Stimulated activated CD4-positive, alpha-beta T cell treated with anti-CD3 and anti-CD28 coated beads, Interleukin-4, amount 100 ng/mL, for 48 hours (primary cell): ENCODE measurements at regions not wholly inside any gene's neighbourhood (a gene's known extent, or its start where the extent isn't known, plus 50 kb on each side); places are given as distances from the start of the nearest gene placed in this dataset.

Experiments used
- DNase-seq, 2 donors: peaks; one replicate each; pipeline ENCODE4 v3.0.0-alpha.2; 2020; ENCODE audit warnings: low read depth in 2 of 2

DNA sequence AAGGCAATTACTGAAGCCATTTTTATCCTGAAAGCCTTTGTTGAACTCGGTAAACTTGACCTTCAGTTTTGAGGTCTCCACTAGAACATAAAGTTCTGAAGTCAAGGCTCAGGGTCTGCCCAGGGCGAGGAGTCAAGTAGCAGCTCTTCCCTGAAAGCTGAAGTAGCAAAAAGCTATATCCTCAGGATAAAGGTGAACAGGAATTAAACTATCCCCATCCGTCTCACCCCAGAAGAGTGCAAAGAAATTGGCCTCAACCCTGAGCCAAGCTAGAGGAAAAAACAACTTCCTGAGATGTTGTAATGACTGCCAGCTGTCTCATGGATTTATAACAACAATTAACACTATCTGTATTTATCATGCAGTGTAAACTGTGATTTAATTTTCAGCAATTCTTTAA lies 590.8 kb downstream of the SPRY1 start:
- no peak for DNase-seq

DNA sequence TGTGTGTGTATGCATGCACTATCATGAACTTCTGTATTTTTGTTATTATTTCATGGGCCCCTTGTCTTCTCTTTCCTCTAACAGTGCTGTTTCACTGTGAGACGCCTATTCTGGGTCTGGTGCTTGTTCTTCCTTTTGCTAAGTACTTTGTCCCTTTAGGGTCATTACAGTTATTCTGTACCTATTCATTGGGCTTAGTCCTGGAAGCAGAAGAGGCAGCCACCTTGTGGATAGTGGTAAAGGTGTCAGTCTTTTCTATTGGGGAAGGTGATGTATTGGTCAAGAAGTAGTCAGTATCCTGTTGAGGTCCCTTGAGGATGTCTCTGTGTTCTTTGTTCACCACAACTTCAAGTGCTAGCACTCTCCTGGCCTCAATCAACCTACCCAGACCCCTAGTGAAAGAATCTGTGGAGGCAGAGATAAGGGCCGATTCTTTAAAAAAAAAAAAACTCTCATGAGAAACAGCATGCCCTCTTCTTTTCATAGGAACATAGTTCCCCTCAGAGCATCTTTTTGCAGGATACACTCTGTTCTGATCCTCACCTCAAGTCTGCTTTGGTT lies 593.8 kb downstream of the SPRY1 start:
- no peak for DNase-seq

DNA sequence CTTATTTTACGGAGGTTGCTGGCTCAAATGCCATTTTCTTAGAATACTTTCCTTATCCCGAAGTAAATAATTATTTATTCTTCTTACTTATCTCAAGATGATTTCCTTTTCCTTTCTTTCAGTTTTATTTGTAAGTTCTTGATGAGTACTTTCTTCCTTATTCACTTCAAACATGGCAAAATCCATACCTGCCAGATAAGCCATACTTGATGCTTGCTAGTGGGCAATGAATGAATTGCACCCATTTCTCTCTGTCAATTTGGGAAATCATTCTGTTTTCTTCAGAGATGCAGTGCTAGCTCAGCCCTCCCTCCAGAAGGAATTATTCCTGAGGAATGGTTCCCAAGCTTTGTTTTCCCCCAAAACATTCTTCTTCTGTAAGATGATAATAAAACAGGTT lies 598.3 kb downstream of the SPRY1 start:
- DNase-seq: no peak

DNA sequence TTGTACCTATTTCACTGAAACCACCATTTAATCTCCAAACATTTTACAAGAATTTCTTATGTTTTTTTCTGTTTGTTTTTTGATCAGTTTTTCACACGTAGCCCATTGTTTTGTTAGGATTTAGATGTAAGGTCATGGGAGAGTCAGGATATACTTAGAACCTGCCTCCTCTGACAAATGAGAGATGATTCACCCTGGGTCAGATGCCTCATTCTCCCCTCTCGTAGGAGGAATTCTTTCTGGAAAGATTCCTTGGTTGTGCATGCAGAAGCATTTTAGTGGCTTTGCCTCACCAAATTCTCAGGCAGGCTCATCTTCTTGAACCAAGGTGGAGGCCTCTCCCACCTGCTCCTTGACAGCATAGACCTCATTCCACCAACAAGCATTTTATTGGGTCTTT lies 599.3 kb downstream of the SPRY1 start:
- DNase-seq: no peak

DNA sequence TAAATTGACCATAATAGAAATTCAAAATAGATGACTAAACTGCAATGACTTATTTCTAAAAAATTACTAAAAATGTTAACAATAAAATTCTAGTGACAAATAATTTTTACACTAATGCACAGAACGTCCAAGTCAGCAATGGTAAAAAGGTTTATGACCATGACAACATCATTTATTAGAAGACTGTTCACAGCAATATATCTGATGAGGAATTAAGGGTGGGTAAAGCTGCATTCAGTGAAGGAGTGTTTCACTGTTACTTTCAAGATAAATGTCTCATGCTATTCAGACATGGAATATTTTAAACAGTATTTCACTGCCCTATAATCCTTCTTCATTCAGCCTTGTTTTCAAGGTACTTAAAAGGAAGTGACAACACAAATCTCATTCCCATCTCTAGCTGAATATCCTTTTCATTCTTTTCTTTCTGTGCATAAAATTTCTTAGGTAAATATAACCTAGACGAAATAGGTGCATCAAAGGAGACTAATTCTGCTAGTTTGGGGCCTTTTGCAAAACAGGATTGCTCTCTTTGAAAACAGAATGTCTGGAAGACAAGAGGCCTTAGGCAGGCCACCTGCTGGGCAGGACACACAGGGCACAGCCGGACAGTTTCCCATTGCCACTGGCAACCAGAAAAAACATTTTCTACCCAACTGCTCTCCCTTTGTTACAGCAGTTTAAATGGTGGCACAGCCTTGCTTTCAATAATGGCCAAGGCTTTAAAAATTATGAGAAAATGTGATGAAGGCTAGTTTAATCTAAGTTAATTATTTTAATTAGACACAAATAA lies 600.3 kb downstream of the SPRY1 start:
- no peak for DNase-seq

DNA sequence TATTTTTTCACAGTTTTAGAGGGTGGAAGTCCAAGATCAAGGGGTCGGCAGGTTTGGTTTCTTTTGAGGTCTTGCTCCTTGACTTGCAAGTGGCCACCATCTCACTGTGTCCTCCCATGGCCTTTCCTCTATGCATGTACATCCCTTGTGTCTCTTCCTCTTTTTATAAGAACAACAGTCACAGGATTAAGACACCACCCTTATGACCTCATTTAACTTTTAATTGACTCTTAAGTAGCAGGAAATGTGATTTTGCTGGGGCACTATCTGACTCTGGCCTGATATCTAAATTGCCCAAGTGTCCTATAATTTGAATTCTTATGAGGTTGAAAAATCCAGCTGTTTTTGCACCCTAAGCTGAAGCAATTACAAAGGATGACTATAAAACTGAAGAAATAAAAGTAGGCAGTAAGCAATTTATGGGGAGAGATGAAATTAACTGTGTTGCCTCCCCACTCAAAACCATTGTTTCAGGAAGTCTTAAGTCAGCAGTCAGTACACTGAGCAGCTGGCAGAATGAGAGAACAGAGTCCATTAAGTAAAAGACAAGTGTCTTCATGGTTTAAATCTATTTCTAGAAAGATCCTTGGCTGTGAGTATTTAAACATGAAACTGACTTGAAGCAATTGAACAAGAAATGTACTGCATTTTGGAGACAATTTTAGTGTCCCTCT lies 601.3 kb downstream of the SPRY1 start:
- no peak for DNase-seq

DNA sequence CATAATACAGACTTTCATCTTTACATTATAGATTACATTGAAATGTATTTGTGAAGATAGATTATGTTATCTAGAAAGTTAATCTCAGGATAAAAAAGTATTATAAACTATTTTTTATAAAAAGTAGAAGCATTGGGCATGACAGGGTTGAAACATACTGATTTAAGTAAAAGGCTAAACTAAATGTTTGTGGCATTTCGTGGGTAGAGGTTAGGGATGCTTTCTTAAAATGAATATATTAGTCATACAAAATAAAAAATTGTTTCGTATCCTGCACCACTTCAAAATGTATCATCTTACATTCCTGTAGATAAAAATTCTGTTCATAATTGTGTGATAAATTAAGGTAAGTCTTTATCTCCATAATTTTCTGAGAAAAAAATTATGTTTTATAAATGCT lies 603.6 kb downstream of the SPRY1 start:
- no peak for DNase-seq

DNA sequence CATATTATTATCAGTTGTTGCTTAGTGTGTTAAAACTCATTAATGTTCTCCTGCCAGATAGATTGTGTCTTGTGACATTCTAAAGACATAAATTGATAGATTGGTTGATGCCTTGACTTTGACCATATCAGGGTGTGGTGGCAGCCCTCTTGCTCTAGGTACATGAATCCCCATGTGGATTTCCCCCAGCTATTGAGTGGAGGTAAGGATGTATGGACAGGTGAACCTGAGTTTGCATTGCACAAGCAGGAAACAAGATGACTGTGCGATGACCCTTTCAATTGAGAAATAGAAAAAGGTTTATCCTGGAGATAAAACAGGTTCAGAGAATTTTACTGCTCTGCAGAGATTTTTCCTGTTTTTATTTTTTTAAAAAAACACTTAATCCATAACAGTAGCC lies 619.2 kb downstream of the SPRY1 start:
- DNase-seq: no peak

DNA sequence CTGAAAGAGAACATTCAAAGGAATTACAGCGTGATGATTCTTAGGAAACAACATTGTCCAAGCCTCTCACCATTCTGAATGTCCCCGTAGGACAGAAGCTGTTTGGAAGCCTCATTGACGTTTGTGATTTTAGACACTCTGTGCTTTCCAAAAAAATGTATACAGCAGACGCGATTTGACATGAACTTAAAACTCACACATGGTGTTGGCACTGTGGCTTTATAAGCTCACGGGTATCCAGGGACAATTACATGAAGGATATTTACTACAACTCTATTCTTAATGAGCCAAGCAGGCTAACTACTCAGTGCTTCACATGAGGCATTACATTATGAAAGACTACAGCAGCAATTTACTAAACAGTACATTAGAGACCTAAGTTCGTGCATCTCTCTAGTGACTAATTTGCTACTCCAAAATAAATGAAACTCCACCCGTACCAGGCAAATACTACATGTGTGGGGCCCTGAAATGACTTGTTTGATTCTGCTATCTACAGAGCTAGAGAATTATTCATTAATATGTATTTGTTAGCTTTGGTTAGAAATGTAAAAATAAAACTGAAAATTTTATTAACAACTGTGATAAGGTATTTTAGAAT lies 620.7 kb downstream of the SPRY1 start:
- DNase-seq: no peak

DNA sequence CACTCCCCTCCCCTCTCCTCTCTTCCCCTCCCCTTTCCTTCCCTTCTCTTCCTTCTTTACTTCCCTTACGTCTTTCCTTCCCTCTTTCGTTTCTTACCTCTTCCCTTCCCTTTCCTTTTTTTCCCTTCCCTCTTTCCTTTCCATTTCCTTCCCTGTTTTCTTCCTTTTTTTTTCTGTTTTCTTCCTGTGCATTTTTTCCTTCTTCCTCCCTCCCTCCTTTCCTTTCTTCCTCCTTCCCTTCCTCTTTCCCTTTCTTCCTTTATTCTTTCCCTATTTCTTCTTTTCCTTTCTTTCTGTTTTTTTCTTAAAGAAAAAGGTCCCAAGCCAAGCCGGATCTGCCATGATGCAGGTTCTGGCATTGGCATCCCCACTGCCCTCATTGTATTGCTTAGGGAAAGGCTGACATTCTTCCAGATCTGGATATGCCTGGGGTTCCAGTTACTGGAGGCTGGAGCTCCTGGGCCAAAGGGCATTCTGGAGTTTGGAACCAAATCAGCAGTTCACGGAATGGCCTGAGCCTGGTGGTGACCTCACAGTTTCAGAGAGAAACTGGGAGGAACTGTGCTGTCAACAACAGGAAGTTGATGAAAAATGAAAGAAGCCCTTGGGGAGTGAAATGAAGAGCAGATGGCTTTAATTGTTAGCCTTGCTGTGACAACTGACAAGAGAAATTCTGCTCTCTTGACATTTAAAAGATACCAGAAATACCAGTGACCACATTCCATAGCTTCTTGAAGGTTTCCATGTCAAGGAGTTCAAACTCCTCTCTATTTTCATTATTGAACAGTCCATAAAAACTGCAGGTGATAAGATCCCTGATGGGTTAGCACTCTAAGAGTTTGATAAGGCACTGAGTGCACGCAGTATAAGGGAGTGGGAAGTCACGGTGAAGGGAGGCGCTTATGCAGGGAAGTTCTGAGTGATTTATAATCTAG lies 622.1 kb downstream of the SPRY1 start:
- no peak for DNase-seq

DNA sequence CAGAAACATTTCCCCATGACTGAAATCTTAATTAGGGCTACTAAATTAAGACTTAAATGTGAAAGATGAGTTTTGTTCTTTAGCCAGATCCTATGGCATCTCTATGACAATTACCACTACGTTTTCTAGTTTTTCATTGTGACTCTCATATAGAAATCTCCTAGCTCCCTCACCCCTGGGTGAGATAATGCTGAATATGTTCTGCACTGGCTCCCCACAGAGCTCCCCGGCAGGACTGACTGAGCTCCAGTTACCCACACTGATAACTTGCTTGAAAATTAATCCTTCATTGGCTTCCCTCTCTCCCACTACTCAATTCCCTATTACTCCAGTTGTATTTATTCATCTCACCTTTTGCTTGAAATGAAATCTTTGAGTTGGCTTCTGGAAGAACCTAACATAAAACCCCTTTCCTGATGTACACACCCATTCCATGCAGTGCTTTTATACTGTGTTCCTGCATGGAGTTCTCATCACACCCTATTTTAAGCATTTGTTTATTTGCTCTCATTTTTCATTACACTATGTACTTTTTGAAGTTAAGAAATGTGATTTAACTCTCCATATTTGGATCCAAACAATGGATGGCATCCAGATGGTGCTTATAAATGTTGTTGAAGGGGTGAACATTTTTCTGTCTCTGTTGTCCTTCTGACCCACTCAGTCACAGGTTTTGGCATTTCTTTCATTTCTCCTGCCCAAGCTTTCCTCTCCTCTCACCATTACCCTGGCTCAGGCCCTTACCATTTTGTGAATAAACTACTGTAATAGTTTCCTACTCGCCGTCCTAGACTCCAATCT lies 623.4 kb downstream of the SPRY1 start:
- DNase-seq: no peak

DNA sequence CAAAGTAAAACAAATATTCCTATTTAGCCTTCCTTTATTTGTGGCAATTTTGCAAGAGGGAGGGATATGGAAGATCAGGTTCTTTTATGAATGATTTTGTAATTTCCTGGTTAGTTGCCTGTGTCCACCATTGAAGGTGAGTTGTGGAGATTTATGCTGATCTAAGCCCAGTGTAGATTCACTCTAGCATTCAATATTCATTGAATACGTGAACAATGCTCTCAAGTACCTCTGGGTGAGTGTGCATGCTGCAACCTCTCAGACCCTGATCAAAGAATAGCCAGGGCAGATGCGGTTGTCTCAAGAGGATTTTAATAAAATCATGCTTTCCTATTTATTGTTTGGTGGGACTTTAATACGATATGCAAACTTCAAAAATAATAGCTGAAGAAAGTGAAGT lies 628.4 kb downstream of the SPRY1 start:
- no peak for DNase-seq

DNA sequence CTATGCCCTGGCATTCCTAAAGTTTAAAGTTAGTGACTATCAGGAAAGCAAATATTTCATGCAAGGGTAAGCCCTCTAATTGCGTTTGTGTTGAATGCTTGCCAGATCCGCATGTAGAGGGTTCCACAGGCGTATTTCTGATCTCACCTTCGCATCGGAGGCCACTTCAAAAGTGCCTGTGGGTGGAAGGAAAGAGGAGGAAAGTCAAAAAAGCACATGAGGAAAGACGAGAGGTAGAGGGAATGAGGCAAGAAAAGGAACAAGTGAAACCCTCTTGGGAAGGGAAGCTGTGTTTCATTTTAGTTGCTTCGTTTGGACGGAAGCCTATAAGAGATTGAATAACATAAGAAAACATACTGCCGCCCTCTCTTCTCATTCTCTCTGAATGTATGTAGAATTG lies 628.8 kb downstream of the SPRY1 start:
- DNase-seq: no peak

DNA sequence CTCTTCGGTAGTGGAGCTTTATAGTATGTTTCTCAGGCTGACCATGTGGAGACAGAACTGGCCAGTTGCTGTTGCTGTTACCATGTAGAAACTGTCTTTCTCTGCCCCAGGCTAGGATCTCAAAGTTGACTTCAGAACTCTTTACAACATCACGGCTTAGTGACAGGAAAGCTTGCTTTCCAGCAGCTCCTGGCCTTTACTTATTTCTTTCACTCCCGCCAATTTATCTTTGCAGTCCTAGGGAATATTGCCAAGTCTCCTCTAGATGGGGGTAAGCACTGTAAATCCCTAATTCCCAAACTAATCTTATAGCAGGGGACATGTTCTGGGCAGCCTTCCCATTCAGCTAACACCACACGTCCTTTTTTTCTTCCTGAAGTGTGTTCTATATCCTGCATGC lies 631.6 kb downstream of the SPRY1 start:
- no peak for DNase-seq

DNA sequence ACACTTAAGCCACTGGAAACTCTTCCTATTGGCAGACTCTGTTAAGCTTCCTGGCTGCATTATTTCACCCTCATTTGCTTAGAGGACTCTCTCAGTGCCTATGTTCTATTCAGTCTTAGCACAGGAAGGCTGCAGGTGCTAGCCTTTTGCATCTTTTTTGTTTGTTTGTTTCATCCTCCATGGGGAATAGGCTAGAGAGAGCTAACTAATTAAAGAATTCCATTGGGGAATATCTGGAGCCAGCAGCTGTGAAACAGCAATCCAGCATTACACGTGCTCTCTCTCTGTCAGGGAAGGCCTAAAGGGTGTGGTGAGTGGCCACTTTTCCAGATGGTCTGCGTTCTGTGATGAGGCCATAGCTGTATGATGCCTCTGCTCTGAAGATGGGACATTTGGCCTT lies 633.6 kb downstream of the SPRY1 start:
- DNase-seq: no peak

DNA sequence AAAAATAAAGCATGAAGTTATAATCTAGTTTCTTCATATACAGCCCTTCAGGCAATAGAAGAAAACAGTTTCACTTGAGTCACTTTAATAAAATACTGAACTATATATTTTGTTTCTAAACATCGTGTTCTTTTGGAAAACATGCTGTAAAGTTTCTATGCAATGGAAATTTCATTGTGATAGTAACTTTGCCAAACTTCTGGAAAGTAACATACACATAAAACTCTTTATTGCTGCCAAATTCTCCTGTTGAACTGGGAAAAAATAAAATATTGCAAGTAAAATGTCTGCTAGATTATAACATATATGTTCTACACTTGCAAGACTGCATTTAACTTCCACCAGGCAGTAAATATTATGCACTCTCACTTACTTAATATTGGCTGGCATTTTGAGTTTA lies 635.4 kb downstream of the SPRY1 start:
- DNase-seq: no peak

DNA sequence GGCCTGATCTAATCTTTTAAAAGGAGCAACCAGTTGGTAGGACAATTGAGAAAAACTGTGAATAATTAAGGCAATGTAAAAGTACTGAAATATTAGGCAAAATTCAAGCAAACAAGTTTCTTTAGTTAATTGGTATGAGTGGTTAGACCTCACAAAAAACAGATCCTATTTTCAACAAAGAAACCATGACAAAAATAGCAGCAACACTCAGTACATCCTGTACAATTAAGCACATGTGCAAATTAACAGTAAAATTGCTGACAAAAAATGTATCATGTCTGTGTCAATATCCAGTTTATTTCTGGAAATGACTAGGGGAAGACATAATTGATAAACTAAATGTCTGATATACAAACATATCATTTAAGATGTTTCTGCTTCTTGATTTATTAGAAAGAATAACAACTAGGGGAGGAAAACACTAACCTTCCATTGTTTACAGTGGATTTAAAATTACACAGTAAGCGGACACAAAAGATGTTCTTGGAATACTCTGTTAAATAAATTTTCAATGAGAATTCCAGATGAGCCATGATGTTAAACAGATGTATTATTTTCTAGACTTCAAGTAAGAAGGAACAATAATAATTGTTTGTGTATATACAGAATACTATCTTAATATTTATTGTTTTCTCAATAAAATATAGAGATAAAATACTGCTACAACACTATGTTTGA lies 638.9 kb downstream of the SPRY1 start:
- no peak for DNase-seq

DNA sequence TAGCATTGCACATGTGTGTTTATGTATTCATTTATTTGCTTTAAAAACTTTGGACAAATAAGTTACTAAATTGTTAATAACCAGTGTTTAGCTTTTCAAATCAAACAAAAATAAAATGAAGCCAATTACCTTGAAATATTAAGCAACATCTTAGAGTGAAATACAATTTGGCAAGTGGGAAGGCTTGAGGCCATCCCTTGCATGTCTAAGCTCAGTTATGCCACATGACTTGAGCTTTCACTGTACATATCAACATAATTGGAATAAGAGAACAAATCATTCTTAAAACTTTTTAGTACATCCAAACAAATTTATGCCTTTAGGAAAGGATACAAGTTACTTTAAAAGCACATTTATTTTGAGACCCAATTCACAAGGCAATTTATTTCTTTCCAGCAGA lies 640.6 kb downstream of the SPRY1 start:
- no peak for DNase-seq

DNA sequence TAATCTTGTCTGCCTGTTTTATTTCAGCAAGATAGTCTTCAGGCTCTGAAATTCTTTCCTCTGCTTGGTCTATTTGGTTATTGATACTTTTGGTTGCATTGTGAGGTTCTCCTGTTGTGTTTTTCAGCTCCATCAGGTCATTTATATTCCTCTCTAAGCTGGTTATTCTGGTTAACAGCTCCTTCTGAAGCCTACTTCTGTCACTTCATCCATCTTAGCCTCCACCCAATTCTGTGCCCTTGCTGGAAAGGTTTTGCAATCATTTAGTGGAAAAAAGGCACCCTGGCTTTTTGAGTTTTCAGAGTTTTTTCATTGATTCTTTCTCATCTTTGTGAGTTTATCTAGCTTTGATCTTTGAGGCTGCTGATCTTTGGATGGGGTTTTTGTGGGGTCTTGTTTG lies 647.7 kb downstream of the SPRY1 start:
- DNase-seq: no peak

DNA sequence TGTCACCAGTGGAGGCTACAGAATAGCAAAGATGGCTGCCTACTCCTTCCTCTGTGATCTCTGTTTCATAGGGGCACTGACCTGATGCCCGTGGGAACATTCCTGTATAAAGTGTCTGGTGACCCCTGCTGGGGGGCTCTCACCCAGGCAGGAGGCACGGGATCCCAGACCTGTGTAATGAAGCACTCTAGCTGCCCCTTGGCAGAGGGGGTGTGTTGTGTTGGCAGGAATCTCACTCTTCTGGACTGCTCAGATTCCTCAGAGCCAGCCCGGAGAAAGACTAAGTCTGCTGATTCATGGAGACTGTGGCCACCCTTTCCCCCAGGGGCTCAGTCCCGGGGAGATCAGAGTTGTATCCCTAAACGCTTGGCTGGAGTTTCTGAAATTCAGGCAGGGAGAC lies 648.3 kb downstream of the SPRY1 start:
- no peak for DNase-seq
